ENCODE measurements at regions not wholly inside any gene's neighbourhood (a gene's known extent, or its start where the extent isn't known, plus 50 kb on each side); places are given as distances from the start of the nearest gene placed in this dataset.

- DNase-seq (ENCODE audit: low read depth in 2 of 2) = no peak
These were observed 254.8 kb upstream of the ZNF32 start for GRCh38 chr10:43903451-43903850.

GRCh38 chr10:43902842-43903241 lies 254.2 kb upstream of the ZNF32 start:
- no peak for DNase-seq (ENCODE audit: low read depth in 2 of 2)

- DNase-seq (ENCODE audit: low read depth in 2 of 2) = no peak
These were observed 253.2 kb upstream of the ZNF32 start for GRCh38 chr10:43901744-43902504.

- DNase-seq (ENCODE audit: low read depth in 2 of 2) = no peak
These were observed 252.6 kb upstream of the ZNF32 start for GRCh38 chr10:43901302-43901701.

- DNase-seq (ENCODE audit: low read depth in 2 of 2) = no peak
These were observed 251.9 kb upstream of the ZNF32 start for GRCh38 chr10:43900571-43900970.

- DNase-seq (ENCODE audit: low read depth in 2 of 2) = no peak
These were observed 250.7 kb upstream of the ZNF32 start for GRCh38 chr10:43899224-43899959.

- no peak for DNase-seq (ENCODE audit: low read depth in 2 of 2)
These were observed 249.9 kb upstream of the ZNF32 start for GRCh38 chr10:43898592-43898991.

GRCh38 chr10:43897765-43898419 lies 249.2 kb upstream of the ZNF32 start:
- DNase-seq (ENCODE audit: low read depth in 2 of 2) = no peak

- DNase-seq (ENCODE audit: low read depth in 2 of 2) = no peak
These were observed 243.5 kb upstream of the ZNF32 start for GRCh38 chr10:43892062-43892770.

- DNase-seq (ENCODE audit: low read depth in 2 of 2) = no peak
These were observed 242.6 kb upstream of the ZNF32 start for GRCh38 chr10:43891241-43891640.

- no peak for DNase-seq (ENCODE audit: low read depth in 2 of 2)
These were observed 241.4 kb upstream of the ZNF32 start for GRCh38 chr10:43890124-43890523.

GRCh38 chr10:43888586-43888985 lies 239.9 kb upstream of the ZNF32 start:
- no peak for DNase-seq (ENCODE audit: low read depth in 2 of 2)

GRCh38 chr10:43885842-43886241 lies 237.2 kb upstream of the ZNF32 start:
- no peak for DNase-seq (ENCODE audit: low read depth in 2 of 2)

- no peak for DNase-seq (ENCODE audit: low read depth in 2 of 2)
These were observed 236.6 kb upstream of the ZNF32 start for GRCh38 chr10:43885252-43885651.

GRCh38 chr10:43884501-43885105 lies 235.9 kb upstream of the ZNF32 start:
- no peak for DNase-seq (ENCODE audit: low read depth in 2 of 2)

GRCh38 chr10:43882711-43883110 lies 234.0 kb upstream of the ZNF32 start:
- no peak for DNase-seq (ENCODE audit: low read depth in 2 of 2)

- no peak for DNase-seq (ENCODE audit: low read depth in 2 of 2)
These were observed 233.0 kb upstream of the ZNF32 start for GRCh38 chr10:43881657-43882056.

- DNase-seq (ENCODE audit: low read depth in 2 of 2) = no peak
These were observed 231.5 kb upstream of the ZNF32 start for GRCh38 chr10:43880160-43880559.

GRCh38 chr10:43879742-43880141 lies 231.1 kb upstream of the ZNF32 start:
- DNase-seq (ENCODE audit: low read depth in 2 of 2) = no peak

- DNase-seq (ENCODE audit: low read depth in 2 of 2) = no peak
These were observed 230.5 kb upstream of the ZNF32 start for GRCh38 chr10:43879162-43879561.

- no peak for DNase-seq (ENCODE audit: low read depth in 2 of 2)
These were observed 229.7 kb upstream of the ZNF32 start for GRCh38 chr10:43878386-43878785.

GRCh38 chr10:43876976-43877375 lies 228.3 kb upstream of the ZNF32 start:
- DNase-seq (ENCODE audit: low read depth in 2 of 2) = no peak
